ENCODE measurements at regions not wholly inside any gene's neighbourhood (a gene's known extent, or its start where the extent isn't known, plus 50 kb on each side); places are given as distances from the start of the nearest gene placed in this dataset.
"Not testable (repeated sequence)": the region's sequence is repeated elsewhere in the genome, so short reads cannot be mapped to it uniquely, and the experiment has no call there.

DNA sequence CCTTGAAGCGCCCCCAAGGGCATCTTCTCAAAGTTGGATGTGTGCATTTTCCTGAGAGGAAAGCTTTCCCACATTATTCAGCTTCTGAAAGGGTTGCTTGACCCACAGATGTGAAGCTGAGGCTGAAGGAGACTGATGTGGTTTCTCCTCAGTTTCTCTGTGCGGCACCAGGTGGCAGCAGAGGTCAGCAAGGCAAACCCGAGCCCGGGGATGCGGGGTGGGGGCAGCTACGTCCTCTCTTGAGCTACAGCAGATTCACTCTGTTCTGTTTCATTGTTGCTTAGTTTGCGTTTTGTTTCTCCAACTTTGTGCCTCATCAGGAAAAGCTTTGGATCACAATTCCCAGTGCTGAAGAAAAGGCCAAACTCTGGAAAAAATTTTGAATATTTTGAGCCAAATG, 100.5 kb downstream of the OR4F16 start:
- H3K4me3 ChIP-seq (ENCODE audit: low read length); H3K36me3 ChIP-seq (ENCODE audit: control insufficient read depth, insufficient read depth, low read length); H3K27ac ChIP-seq (ENCODE audit: low read depth, low read length); H3K9me3 Mint-ChIP-seq; H3K27me3 Mint-ChIP-seq (ENCODE audit: insufficient read depth); H3K36me3 Mint-ChIP-seq (ENCODE audit: low read depth); H3K4me3 Mint-ChIP-seq; H3K9me3 ChIP-seq (ENCODE audit: control insufficient read depth, low read length); H3K27me3 ChIP-seq (ENCODE audit: control insufficient read depth, insufficient read depth, low read length, poor library complexity, severe bottlenecking); H3K4me1 ChIP-seq (ENCODE audit: control insufficient read depth, insufficient read depth, low read length); H3K27ac Mint-ChIP-seq; DNase-seq; H3K4me1 Mint-ChIP-seq; H3K9ac ChIP-seq (ENCODE audit: extremely low read depth, low read length, poor library complexity, severe bottlenecking): not testable (repeated sequence)
- TF ChIP-seq CTCF (conservative IDR thresholded peaks at IDR 0.05) = peak; percentile 60
- WGBS, 2 experiments (ENCODE audit: insufficient coverage in 1 of 2, insufficient read length in 1 of 2) = no CpG with 5 or more reads among the region's 7 CpGs

Data from endodermal cell (in vitro differentiated cells).